Ishikawa (cell line): ENCODE measurements at regions not wholly inside any gene's neighbourhood (a gene's known extent, or its start where the extent isn't known, plus 50 kb on each side); places are given as distances from the start of the nearest gene placed in this dataset.

Experiments used
- CEBPB ChIP-seq: IDR thresholded peaks from 2 replicates; pipeline ENCODE4 v1.6.1; 2012
- CREB1 ChIP-seq: IDR thresholded peaks from 2 replicates; pipeline ENCODE4 v1.6.1; 2012; ENCODE audit warnings: low read depth
- EGR1 ChIP-seq: IDR thresholded peaks from 2 replicates; pipeline ENCODE4 v1.6.1; 2012
- EP300 ChIP-seq: IDR thresholded peaks from 2 replicates; pipeline ENCODE4 v1.6.1; 2012; ENCODE audit warnings: borderline replicate concordance
- FOXM1 ChIP-seq: IDR thresholded peaks from 2 replicates; pipeline ENCODE4 v1.6.1; 2012; ENCODE audit warnings: low read depth, borderline replicate concordance
- MAX ChIP-seq: IDR thresholded peaks from 2 replicates; pipeline ENCODE4 v1.6.1; 2012
- NFIC ChIP-seq: IDR thresholded peaks from 2 replicates; pipeline ENCODE4 v1.6.1; 2012
- RAD21 ChIP-seq: IDR thresholded peaks from 2 replicates; pipeline ENCODE4 v1.6.1; 2012; ENCODE audit warnings: low read depth
- REST ChIP-seq: IDR thresholded peaks from 2 replicates; pipeline ENCODE4 v1.6.1; 2012; ENCODE audit warnings: low read depth, mild to moderate bottlenecking
- TAF1 ChIP-seq: IDR thresholded peaks from 2 replicates; pipeline ENCODE4 v1.6.1; 2012; ENCODE audit warnings: low read depth, mild to moderate bottlenecking
- TCF12 ChIP-seq: IDR thresholded peaks from 2 replicates; pipeline ENCODE4 v1.6.1; 2012; ENCODE audit warnings: low read depth
- TEAD4 ChIP-seq: IDR thresholded peaks from 2 replicates; pipeline ENCODE4 v1.6.1; 2012
- USF1 ChIP-seq: IDR thresholded peaks from 2 replicates; pipeline ENCODE4 v1.6.1; 2012
- YY1 ChIP-seq: IDR thresholded peaks from 2 replicates; pipeline ENCODE4 v1.6.1; 2012; ENCODE audit warnings: low read depth
- ZBTB7A ChIP-seq: IDR thresholded peaks from 2 replicates; pipeline ENCODE4 v1.6.1; 2012; ENCODE audit warnings: low read depth

- TF ChIP-seq REST (no peak), NFIC (no peak), EGR1 (no peak), MAX (no peak), ZBTB7A (no peak), YY1 (no peak), RAD21 (no peak), USF1 (no peak), TEAD4 (no peak), TCF12 (no peak), CREB1 (no peak), TAF1 (no peak), CEBPB (no peak), FOXM1 (no peak)
These were observed 106.6 kb upstream of the TBCA start for GRCh38 chr5:77882670-77883257.

GRCh38 chr5:77881528-77881927 is 105.4 kb upstream of the TBCA start:
- TF ChIP-seq EGR1 (no peak), MAX (no peak), USF1 (no peak), EP300 (no peak), REST (no peak), TCF12 (no peak)

- TF ChIP-seq NFIC, result no peak
These were observed 101.6 kb upstream of the TBCA start for GRCh38 chr5:77877516-77878355.

- no peak for TF ChIP-seq YY1
- TF ChIP-seq EP300, result no peak
- TF ChIP-seq EGR1, result no peak
- no peak for TF ChIP-seq CEBPB
These were observed 100.8 kb upstream of the TBCA start for GRCh38 chr5:77876862-77877502.

GRCh38 chr5:77876316-77876715 is 100.2 kb upstream of the TBCA start:
- TF ChIP-seq EGR1 (no peak), CREB1 (no peak), TAF1 (no peak), NFIC (no peak), FOXM1 (no peak), USF1 (no peak), REST (no peak)
